Retinal pigment epithelial cell (primary cell): ENCODE measurements at regions not wholly inside any gene's neighbourhood (a gene's known extent, or its start where the extent isn't known, plus 50 kb on each side); places are given as distances from the start of the nearest gene placed in this dataset.

Experiments
- DNase-seq: peaks from one replicate; pipeline ENCODE4 v3.0.0-alpha.2; 2010; ENCODE audit warnings: low read depth
- H3K4me3 ChIP-seq: 2 replicates; pipeline ENCODE4 v1.5.1; 2011; ENCODE audit warnings: mild to moderate bottlenecking, low read length, control low read depth, moderate library complexity
- CTCF ChIP-seq: conservative IDR thresholded peaks from 2 replicates; pipeline ENCODE4 v1.5.1; 2011; ENCODE audit warnings: low read depth, low read length, control low read depth, inconsistent platforms

GRCh38 chrX:74242050-74242449 is 61.9 kb upstream of the ZCCHC13 start:
- no peak for TF ChIP-seq CTCF
- H3K4me3 ChIP-seq = no peak overlapping the region
- no peak for DNase-seq

- no peak overlapping the region for H3K4me3 ChIP-seq
- no peak for DNase-seq
- no peak for TF ChIP-seq CTCF
Measured at GRCh38 chrX:74238771-74239170, 65.2 kb upstream of the ZCCHC13 start.

GRCh38 chrX:74234818-74235217 is 69.2 kb upstream of the ZCCHC13 start:
- no peak for DNase-seq
- TF ChIP-seq CTCF = no peak
- H3K4me3 ChIP-seq = no peak overlapping the region

GRCh38 chrX:74232859-74233258 is 71.1 kb upstream of the ZCCHC13 start:
- no peak overlapping the region for H3K4me3 ChIP-seq
- DNase-seq = peak; percentile 54
- peak; percentile 23 for TF ChIP-seq CTCF

GRCh38 chrX:74231625-74232024 is 72.4 kb upstream of the ZCCHC13 start:
- no peak for DNase-seq
- no peak overlapping the region for H3K4me3 ChIP-seq
- no peak for TF ChIP-seq CTCF

- no peak overlapping the region for H3K4me3 ChIP-seq
- no peak for TF ChIP-seq CTCF
- DNase-seq = no peak
Measured at GRCh38 chrX:74230094-74230493, 73.9 kb upstream of the ZCCHC13 start.

GRCh38 chrX:74225111-74225510 is 78.9 kb upstream of the ZCCHC13 start:
- H3K4me3 ChIP-seq = no peak overlapping the region
- DNase-seq = no peak
- no peak for TF ChIP-seq CTCF
